ENCODE measurements at regions not wholly inside any gene's neighbourhood (a gene's known extent, or its start where the extent isn't known, plus 50 kb on each side); places are given as distances from the start of the nearest gene placed in this dataset.

DNA sequence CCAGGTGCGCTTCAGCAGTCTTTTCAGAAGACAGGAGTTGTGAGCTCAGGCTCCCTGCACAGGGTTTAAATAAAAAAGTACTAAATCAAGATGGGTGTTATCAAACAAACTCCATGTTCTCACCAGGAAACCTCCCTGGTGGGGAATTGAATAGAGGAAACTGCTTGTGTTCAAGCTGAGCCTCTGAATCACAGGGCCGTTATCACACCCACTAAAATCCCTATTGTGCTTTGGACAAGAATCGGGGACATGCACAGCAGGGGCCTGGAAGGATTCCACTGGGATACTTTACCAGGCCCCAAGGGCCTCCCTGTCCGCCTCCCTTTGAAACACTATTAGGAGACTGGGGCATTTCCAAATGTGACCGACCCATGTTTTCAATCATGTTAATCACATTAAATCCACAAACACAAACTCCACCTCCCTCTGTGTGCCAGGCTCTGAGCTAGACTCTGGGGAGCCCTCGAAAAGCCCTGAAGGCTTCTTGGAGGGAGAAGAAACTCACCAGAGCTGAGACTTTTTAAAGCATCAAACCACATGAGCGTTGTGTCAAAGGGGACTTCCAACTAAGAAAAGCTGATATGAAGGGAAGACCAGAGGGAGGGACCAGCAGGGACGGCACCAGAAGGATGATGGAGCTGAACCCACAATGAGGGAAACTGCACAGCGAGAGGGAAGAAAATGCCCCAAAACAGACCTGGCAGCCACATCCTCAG, 458.7 kb upstream of the ID2 start:
- Histone ChIP-seq H3K36me3 (no peaks in the 10 kb centered on the region), H3K27me3 (no peaks in the 10 kb centered on the region), H3K4me1 (peaks cover 0 to 10% of the 10 kb centered on the region in 2 donors), H3K9me3 (no peaks in the 10 kb centered on the region), H3K27ac (no peak overlapping the region), H3K4me3 (no peak overlapping the region)
- no peak for ATAC-seq
- in situ Hi-C loops (cut with MboI; ENCODE audit: low sequenced_read_pairs in 4 of 4) (no loop called here), intact Hi-C loops (cut with DNase I; ENCODE audit: low total_unique reads) (no loop called here)
- DNase-seq = no peak
- TF ChIP-seq, protein P1, sequence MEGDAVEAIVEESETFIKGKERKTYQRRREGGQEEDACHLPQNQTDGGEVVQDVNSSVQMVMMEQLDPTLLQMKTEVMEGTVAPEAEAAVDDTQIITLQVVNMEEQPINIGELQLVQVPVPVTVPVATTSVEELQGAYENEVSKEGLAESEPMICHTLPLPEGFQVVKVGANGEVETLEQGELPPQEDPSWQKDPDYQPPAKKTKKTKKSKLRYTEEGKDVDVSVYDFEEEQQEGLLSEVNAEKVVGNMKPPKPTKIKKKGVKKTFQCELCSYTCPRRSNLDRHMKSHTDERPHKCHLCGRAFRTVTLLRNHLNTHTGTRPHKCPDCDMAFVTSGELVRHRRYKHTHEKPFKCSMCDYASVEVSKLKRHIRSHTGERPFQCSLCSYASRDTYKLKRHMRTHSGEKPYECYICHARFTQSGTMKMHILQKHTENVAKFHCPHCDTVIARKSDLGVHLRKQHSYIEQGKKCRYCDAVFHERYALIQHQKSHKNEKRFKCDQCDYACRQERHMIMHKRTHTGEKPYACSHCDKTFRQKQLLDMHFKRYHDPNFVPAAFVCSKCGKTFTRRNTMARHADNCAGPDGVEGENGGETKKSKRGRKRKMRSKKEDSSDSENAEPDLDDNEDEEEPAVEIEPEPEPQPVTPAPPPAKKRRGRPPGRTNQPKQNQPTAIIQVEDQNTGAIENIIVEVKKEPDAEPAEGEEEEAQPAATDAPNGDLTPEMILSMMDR (IDR thresholded peaks at IDR 0.05 in 4 of 5, conservative IDR thresholded peaks at IDR 0.05 in 1 of 5) = no peak
- no peak for TF ChIP-seq POLR2A (IDR thresholded peaks at IDR 0.05)

DNA sequence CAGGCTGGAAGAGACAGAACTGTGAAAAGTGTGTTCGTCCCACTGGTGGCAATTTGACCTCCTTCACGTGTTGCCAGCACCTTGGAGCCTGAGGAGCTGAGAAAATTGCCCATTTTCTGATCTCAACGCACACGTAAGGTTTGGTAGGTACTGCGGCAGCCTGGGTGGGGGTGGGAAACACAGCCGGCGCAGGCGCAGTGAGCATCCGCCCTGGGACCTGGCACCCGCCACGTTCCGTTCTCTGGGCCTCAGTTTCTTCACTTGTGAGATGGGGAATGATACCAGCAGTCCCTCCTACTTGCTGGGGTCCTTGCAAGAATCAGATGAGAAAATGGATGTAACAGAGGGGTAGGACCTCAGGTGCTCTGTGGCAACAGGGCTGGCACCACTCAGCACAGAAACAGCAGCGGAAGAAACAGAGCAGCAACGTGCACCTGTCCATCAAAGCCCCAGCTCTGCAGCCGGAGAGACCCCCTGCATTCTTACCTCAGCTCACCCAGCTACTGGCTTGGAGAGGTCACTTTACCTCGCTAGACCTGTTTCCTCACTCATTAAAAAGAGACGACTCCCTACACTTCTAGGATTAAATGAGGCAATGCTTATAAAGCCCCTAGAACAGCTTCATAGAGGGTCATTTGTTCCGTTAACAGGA, 458.0 kb upstream of the ID2 start:
- H3K4me1 ChIP-seq = peaks cover 0 to 10% of the 10 kb centered on the region in 2 donors
- no peaks in the 10 kb centered on the region for H3K36me3 ChIP-seq
- no peaks in the 10 kb centered on the region for H3K27me3 ChIP-seq
- intact Hi-C loops (cut with DNase I; ENCODE audit: low total_unique reads) (no loop called here), in situ Hi-C loops (cut with MboI; ENCODE audit: low sequenced_read_pairs in 4 of 4) (no loop called here)
- no peak for ATAC-seq
- no peak overlapping the region for H3K4me3 ChIP-seq
- no peak for DNase-seq
- no peak for TF ChIP-seq POLR2A (IDR thresholded peaks at IDR 0.05)
- TF ChIP-seq, protein P1 (IDR thresholded peaks at IDR 0.05 in 4 of 5, conservative IDR thresholded peaks at IDR 0.05 in 1 of 5) = no peak
- H3K27ac ChIP-seq = no peak overlapping the region
- H3K9me3 ChIP-seq = no peaks in the 10 kb centered on the region

DNA sequence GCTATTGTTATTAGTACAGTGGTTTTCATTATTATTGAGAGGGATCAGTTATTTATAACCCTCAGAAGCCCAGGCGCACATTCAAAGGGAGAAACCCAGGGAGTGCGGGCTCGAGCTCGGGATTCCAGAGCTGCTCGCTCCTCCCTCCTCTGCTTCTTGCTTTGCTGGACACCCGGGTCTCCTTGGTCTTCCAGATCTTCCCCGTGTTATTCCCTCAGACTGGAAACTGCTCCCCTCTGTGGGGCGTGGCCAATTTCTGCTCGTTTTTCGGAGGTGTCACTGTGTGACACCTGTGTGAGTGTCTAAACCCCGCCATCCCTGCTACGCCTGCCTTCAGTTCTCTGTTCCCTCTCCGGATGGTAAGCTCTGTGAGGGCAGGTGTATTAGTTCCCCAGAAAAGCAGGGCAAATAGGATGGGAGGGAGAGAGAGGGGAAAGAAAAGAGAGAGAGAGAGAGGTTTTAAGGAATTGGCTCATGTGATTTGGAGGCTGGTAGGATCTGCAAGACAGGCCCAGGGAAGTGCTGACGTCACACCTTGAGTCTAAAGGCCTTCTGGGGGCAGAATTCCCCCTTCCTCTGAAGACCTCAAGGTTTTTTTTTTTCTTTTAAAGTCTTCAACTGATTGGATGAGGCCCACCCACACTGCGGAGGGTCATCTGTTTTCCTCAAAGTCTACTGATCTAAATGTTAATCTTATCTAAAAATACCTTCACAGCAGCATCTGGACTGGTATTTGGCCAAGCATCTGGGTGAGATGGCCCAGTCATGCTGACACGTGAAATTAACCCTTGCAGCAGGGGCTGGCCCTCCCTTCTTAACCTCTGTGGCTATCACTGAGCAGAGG, 457.3 kb upstream of the ID2 start:
- intact Hi-C loops (cut with DNase I; ENCODE audit: low total_unique reads) (no loop called here), in situ Hi-C loops (cut with MboI; ENCODE audit: low sequenced_read_pairs in 4 of 4) (no loop called here)
- Histone ChIP-seq H3K4me1 (peaks cover 0 to 10% of the 10 kb centered on the region in 2 donors), H3K9me3 (no peaks in the 10 kb centered on the region), H3K27me3 (no peaks in the 10 kb centered on the region), H3K27ac (no peak overlapping the region), H3K4me3 (no peak overlapping the region), H3K36me3 (no peaks in the 10 kb centered on the region)
- ATAC-seq (no peak), DNase-seq (no peak)
- TF ChIP-seq, protein P1 (IDR thresholded peaks at IDR 0.05 in 4 of 5, conservative IDR thresholded peaks at IDR 0.05 in 1 of 5) = no peak
- TF ChIP-seq POLR2A (IDR thresholded peaks at IDR 0.05) = no peak

DNA sequence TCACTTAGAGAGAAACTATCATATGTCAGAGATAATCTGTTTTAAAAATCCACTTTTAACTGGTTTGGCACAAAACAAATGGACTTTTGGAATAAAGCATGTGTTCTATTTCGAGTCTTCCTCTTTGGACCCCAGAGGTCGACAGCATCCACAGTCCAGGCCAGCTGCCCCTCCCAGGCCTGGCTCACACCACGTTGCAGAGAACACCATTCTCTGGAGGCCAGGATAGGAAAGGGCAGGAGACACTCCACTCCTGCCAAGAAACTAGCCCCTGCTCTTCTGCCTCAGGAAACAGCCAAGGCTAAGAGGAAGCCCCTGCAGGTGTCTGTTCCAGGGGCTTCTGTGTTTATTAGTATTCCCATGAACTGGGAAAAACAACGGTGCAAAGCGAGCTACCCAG, 456.6 kb upstream of the ID2 start:
- in situ Hi-C loops (cut with MboI; ENCODE audit: low sequenced_read_pairs in 4 of 4) = no loop called here
- DNase-seq = no peak

More for the DNA sequence above, 456.6 kb upstream of the ID2 start:
- intact Hi-C loops (cut with DNase I; ENCODE audit: low total_unique reads) = no loop called here
- Histone ChIP-seq H3K9me3 (no peaks in the 10 kb centered on the region), H3K27me3 (no peaks in the 10 kb centered on the region), H3K36me3 (no peaks in the 10 kb centered on the region), H3K4me3 (no peak overlapping the region), H3K4me1 (peaks cover 0 to 3% of the 10 kb centered on the region in 2 donors), H3K27ac (no peak overlapping the region)
- no peak for ATAC-seq
- TF ChIP-seq, protein P1 (IDR thresholded peaks at IDR 0.05 in 4 of 5, conservative IDR thresholded peaks at IDR 0.05 in 1 of 5) = no peak
- TF ChIP-seq POLR2A (IDR thresholded peaks at IDR 0.05) = no peak
